Fibroblast of skin of left biceps (primary cell): ENCODE measurements at regions not wholly inside any gene's neighbourhood (a gene's known extent, or its start where the extent isn't known, plus 50 kb on each side); places are given as distances from the start of the nearest gene placed in this dataset.
"Not testable (repeated sequence)": the region's sequence is repeated elsewhere in the genome, so short reads cannot be mapped to it uniquely, and the experiment has no call there.

ENCODE experiments used
- DNase-seq, 2 experiments: peaks; one replicate each; pipeline ENCODE4 v3.0.0-alpha.2; 2013; ENCODE audit warnings: low read depth in 2 of 2

GRCh38 chr7:50856231-50856630, 73.5 kb upstream of the GRB10 start:
- no peak for DNase-seq

DNA sequence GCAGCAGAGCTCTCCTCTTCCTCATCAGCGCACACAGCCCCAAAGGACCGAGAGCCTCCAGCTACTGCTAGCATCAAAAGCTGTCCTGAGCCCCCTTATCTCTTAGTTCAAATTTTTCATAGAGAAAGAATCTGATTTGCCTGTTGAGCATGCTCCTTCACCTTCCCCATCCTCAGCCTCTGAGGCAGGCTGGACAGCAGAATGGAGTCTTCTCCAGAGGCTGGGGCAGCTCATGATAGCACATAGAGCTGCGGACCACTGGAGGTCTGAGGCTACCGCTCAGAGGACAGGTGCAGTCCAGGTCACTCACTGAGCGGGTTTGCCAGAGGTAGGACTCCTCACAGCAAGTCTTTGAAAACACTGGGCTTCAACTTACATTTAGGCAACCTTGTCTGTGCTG, 72.8 kb upstream of the GRB10 start:
- DNase-seq: no peak

- no peak for DNase-seq
Measured at GRCh38 chr7:50854831-50855230, 72.1 kb upstream of the GRB10 start.

GRCh38 chr7:50854247-50854646, 71.6 kb upstream of the GRB10 start:
- DNase-seq: no peak

DNA sequence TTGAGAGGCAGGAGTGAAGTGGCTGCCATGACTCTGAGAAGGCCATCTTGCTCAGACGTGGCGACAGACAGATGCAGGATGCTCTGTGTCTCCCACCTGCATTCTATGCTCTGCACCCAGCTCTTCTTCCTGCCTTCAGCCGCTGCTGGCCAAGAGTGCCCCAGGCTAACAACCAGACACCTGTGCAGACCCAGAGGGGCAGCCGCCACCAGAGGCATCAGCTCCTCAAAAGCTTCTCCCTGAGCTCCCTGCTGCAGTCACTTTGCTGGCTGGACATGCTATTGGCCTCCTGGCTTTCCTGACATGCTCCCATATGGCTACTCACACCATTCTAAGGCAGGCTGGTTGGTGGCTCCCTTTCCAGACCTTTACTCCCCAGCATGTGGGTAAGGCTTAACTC, 70.6 kb upstream of the GRB10 start:
- DNase-seq: no peak

DNA sequence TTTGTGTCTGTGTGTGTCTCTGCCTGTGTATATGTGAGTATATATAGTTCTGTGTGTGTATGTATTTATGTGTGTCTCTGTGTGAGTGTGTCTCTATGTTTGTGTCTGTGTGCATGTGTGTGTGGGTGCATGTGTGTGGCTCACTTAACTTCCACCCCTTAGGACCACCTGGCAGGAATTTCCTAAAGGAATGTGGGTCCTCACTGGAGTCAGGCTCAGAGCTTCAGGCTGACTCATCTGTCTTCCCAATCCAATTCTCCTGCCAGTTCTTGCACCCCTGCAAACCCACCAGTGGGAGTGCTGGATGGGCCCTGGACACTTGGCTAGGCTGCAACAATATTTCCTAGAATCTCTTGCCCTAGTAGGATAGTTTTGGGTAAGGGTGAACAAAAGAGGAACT, 70.2 kb upstream of the GRB10 start:
- DNase-seq: no peak

DNA sequence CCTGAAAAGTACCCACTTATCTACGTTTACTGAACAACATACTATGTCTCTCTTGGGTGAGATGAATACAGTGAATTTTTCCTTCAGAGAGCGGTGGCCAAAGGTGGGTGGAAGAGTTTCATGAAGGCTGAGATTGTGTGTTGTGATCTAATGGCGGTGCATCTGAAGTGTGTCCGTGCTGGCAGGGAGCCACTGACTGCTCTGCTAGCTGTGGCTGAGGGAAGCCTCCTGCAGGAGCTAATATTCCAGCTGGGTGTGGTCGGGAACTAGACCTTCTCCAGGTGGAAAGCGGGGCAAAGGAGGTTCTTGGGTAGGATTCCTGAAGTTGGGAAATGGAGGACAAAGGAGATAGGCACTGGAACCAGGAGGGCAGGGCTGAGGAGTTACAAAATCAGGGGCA, 69.2 kb upstream of the GRB10 start:
- DNase-seq: no peak

DNA sequence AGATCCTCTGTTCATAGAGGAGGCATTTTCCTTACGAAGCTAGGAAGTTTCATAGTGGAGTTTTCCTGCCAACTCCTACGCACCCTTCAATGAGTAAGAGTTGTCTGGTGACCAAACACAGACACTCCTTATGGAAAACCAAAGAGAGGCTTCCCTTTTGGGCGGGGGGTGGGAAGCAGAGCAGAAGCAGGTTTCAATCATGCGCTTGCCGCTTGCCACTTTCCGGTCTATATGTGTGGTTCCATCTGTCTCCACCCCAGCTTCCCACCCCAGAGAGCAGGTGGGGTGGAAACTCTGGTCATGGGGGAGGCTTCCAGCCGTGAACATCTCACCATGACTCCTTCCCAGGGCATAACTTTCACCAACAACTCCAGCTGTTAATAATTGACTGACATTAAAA, 68.8 kb upstream of the GRB10 start:
- DNase-seq: no peak

DNA sequence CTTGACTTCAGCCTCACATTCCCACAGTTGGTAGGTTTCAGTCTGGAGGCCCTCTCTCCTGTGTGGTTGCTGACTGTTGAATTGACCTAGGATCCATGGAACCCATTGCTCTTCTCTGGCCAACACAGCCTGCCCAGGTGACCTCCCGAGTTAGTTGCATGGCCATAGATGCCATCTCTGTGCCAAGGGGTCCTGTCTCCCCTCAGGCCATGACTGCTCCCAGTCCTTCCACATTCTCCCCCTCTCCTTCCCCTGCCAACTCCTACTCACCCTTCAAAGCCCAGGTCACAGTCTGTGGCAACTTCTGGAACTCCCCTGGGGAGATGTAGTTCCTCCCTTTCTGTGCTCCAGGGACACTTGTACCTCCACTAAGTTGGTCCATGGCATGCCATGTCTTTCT, 67.3 kb upstream of the GRB10 start:
- no peak for DNase-seq

DNA sequence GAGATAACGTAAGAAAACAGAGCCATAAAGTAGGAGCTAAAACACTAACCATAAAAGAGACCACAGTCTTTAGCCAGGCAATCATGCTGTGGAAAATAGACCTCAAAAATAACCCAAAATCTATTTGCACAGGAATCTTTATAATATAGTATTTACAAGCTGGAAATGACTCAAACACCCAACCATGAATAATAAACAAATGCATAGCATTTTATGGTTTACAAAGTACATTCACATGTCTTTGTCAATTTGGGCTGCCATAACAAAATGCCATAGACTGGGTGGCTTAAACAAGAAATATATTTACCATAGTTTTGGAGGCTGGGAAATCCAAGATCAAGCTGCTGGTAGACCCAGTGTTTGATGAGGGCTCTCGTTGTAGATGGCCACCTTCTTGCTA, 65.5 kb upstream of the GRB10 start:
- no peak for DNase-seq

DNA sequence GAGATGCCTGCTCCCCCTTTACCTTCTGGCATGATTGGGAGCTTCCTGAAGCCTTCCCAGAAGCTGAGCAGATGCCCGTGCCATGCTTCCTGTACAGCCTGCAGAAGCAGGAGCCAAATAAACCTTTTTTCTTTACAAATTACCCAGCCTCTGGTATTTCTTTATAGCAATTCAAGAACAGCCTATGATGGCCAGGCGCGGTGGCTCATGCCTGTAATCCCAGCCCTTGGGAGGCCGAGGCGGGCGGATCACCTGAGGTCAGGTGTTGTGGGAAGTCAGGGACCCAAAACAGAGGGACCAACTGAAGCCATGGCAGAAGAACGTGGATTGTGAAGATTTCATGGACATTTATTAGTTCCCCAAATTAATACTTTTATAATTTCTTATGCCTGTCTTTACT, 62.2 kb upstream of the GRB10 start:
- not testable (repeated sequence) for DNase-seq

- DNase-seq: no peak
Measured at GRCh38 chr7:50842041-50842440, 59.3 kb upstream of the GRB10 start.

DNA sequence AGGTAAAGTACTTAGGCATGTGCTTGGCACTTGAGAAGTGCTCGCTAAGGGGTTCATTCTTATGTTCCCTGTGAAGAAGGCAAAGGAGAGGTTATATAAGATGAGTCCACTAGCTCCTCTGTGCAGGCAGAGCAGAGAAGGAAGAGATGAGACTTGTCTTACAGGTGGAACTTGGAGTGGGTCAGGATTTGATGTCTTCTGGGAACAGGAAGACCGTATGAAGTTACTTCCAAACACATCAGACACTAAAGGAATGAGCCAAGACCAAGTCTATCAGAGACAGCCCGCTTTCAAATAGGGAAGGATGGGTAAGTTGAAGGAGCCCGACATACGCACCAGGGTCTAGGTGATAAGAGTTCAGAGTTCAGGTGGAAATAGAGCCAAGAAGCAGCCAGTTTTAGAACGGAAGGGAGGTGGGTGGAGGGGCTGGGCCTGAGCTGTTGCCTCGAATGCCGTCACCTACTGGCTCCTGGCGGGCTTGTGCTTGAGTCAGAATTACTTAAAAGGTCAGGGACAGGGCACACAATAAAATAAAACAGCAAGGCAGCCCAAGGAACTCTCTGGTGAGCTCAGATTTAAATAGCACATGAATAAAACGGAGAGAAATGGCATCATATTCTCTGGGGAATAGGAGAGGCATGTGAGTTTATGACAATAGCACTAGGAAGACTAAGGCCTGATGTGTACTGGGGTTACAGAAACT, 56.1 kb upstream of the GRB10 start:
- no peak for DNase-seq

GRCh38 chr7:50837965-50838364, 55.3 kb upstream of the GRB10 start:
- no peak for DNase-seq

- no peak for DNase-seq
Measured at GRCh38 chr7:50836646-50837045, 54.0 kb upstream of the GRB10 start.

DNA sequence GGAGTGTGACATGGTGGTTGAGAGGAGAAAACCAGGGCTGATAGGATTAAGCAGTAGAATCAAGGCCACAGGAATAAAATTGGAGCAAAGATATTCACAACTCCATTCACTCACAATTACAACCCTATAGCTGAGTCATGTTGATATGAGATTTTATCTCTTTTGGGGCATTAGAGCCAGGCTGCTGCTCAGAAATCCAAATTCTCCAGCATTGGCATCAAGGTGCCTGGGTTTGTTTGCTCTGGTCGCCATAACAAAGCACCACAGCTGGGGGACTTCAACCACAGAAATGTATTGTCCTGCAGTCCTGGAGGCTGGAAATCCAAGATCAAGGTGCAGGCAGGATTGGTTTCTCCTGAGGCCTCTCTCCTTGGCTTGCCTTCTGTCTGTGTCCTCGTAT, 52.5 kb upstream of the GRB10 start:
- DNase-seq: no peak

GRCh38 chr7:50834679-50835078, 52.0 kb upstream of the GRB10 start:
- DNase-seq: no peak

DNA sequence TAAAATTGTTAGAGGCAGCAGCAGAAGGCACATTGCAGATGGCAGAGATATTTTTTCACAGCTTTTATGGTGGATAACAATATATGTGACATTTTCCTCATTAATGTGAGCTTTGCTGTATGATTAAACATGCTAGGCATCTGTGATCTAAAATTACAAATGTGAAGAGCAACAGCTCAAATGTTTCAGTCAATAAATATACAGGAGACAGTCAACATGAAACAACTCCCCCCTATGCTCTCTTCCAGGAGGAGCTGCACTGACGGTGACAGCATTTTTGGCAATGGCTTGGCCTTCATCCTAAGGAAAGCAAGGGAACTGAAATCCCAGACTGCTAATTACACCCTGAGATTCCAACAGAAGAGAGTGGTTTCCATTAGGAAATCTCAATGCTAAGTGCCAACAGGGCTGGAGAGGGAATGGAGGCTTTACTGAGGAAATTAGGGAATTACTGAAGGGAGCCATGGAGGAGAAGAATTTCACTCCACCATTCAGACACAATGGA, 51.4 kb upstream of the GRB10 start:
- no peak for DNase-seq

DNA sequence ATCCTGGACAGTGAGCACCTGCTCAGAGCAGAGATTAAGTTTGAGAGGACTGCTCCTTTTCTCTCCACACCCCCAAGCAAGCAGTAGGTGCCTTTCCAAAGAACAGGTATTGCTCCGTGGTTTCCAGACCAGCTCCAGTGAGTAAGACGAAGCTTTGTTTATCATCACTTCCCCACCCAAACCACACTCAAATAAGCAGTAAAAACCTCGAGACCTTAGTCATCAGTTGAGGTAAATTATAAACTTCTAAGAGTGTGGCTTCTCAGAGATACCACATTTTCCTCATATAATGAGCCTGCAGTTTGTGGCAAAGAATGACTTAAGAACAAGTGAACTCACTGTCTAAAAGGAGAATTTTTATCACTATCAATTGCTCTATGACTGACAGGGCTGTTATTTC, 50.0 kb upstream of the GRB10 start:
- no peak for DNase-seq
